ENCODE measurements at regions not wholly inside any gene's neighbourhood (a gene's known extent, or its start where the extent isn't known, plus 50 kb on each side); places are given as distances from the start of the nearest gene placed in this dataset.

- TF ChIP-seq CTCF (conservative IDR thresholded peaks at IDR 0.05 in 1 of 2, IDR thresholded peaks at IDR 0.05 in 1 of 2; ENCODE audit: extremely low read depth in 1 of 2, insufficient read depth in 1 of 2, low read depth in 1 of 2, low read length in 2 of 2): no peak
- TF ChIP-seq EZH2 (IDR thresholded peaks at IDR 0.05; ENCODE audit: borderline replicate concordance, low read length): no peak
Observed at GRCh38 chr2:120561379-120562035, 174.2 kb upstream of the GLI2 start.
